Tibial nerve (tissue), 4 donors: ENCODE measurements at regions not wholly inside any gene's neighbourhood (a gene's known extent, or its start where the extent isn't known, plus 50 kb on each side); places are given as distances from the start of the nearest gene placed in this dataset.

Source experiments
- EP300 ChIP-seq, 2 donors: sonication (generic); formaldehyde crosslinking; IDR thresholded peaks; one replicate each; pipeline ENCODE4 v1.6.1; 2017; ENCODE audit warnings: antibody characterized with exemption in 2 of 2, mild to moderate bottlenecking in 1 of 2
- POLR2A ChIP-seq, 2 donors: fragments of 450-650 bp; IDR thresholded peaks; one replicate each; pipeline ENCODE4 v1.6.1; 2017; ENCODE audit warnings: antibody characterized with exemption in 2 of 2, mild to moderate bottlenecking in 2 of 2, moderate library complexity in 2 of 2
- TF ChIP-seq, protein P1 (sequence below), 5 experiments: fragments of 200-600 bp in 3 of 5; fragments of 450-650 bp in 2 of 5; sonication (generic) in 3 of 5; IDR thresholded peaks; one replicate each; pipeline ENCODE4 v1.5.1; 2016 to 2019; ENCODE audit warnings: antibody characterized with exemption in 5 of 5, mild to moderate bottlenecking in 3 of 5, moderate library complexity in 2 of 5

DNA sequence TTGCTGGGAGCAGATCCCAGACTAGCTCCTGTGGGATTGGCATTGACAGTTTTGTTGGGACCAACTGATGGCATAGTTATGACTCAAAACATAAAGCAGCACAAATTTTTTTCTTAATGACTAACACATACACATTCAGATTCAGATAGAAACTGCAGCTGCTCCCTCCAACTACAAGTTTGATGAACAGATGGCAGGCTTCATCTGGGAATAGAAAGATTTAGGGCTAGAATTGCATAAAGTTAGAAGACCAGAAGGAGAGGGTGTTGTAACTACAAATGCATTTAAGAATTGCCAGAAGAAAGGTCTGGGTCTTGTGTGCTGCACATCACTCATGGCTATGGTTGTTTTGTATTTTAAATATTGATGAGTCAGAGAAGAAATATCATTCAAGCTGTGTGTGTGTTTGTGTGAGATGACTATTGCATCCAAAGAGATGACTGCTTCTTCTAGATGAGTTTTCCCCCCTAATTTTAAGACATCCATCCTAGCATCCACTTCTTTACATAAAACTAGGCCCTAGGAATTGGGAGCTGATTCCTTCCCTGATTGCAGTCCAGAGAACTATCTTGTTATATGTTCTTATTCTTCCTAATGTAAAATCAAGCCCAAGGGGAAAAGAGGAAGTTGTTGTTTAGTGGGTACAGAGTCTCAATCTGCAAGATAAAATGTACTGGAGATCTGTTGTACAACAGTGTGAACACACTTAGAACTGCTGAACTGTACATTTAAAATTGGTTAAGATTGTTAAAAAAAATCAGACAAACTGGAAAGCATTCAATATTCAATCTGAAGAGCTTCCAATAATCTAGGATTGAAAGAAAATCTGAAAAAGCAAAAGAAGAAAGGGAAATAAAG is 175.1 kb downstream of the PARM1 start:
- TF ChIP-seq, protein P1, sequence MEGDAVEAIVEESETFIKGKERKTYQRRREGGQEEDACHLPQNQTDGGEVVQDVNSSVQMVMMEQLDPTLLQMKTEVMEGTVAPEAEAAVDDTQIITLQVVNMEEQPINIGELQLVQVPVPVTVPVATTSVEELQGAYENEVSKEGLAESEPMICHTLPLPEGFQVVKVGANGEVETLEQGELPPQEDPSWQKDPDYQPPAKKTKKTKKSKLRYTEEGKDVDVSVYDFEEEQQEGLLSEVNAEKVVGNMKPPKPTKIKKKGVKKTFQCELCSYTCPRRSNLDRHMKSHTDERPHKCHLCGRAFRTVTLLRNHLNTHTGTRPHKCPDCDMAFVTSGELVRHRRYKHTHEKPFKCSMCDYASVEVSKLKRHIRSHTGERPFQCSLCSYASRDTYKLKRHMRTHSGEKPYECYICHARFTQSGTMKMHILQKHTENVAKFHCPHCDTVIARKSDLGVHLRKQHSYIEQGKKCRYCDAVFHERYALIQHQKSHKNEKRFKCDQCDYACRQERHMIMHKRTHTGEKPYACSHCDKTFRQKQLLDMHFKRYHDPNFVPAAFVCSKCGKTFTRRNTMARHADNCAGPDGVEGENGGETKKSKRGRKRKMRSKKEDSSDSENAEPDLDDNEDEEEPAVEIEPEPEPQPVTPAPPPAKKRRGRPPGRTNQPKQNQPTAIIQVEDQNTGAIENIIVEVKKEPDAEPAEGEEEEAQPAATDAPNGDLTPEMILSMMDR (IDR thresholded peaks at IDR 0.05): no peak
- TF ChIP-seq POLR2A (IDR thresholded peaks at IDR 0.05): no peak
- no peak for TF ChIP-seq EP300 (IDR thresholded peaks at IDR 0.05)
